Fibroblast of the aortic adventitia (primary cell): ENCODE measurements at regions not wholly inside any gene's neighbourhood (a gene's known extent, or its start where the extent isn't known, plus 50 kb on each side); places are given as distances from the start of the nearest gene placed in this dataset.

Experiments
- DNase-seq: peaks from one replicate; pipeline ENCODE4 v3.0.0-alpha.2; 2010; ENCODE audit warnings: low read depth
- H3K4me3 ChIP-seq: 2 replicates; pipeline ENCODE4 v1.5.1; 2011; ENCODE audit warnings: low read depth, mild to moderate bottlenecking, control low read depth, low read length, moderate library complexity
- CTCF ChIP-seq: IDR thresholded peaks from 2 replicates; pipeline ENCODE4 v1.5.1; 2011; ENCODE audit warnings: mild to moderate bottlenecking, low read length, control low read depth, inconsistent platforms; ENCODE audit not compliant: insufficient read depth

- TF ChIP-seq CTCF = no peak
- no peak overlapping the region for H3K4me3 ChIP-seq
- no peak for DNase-seq
These were observed 419.9 kb downstream of the SPRY1 start for GRCh38 chr4:123816462-123816861.

- DNase-seq = no peak
- H3K4me3 ChIP-seq = no peak overlapping the region
- no peak for TF ChIP-seq CTCF
These were observed 420.6 kb downstream of the SPRY1 start for GRCh38 chr4:123817025-123817688.

- H3K4me3 ChIP-seq = no peak overlapping the region
- no peak for TF ChIP-seq CTCF
- peak; percentile 24 for DNase-seq
These were observed 422.9 kb downstream of the SPRY1 start for GRCh38 chr4:123819362-123820035.

- no peak for TF ChIP-seq CTCF
- H3K4me3 ChIP-seq = no peak overlapping the region
- DNase-seq = peak; percentile 17
These were observed 425.3 kb downstream of the SPRY1 start for GRCh38 chr4:123821861-123822260.

- no peak overlapping the region for H3K4me3 ChIP-seq
- TF ChIP-seq CTCF = no peak
- DNase-seq = no peak
These were observed 425.8 kb downstream of the SPRY1 start for GRCh38 chr4:123822353-123822752.

- H3K4me3 ChIP-seq = no peak overlapping the region
- no peak for TF ChIP-seq CTCF
- no peak for DNase-seq
These were observed 426.6 kb downstream of the SPRY1 start for GRCh38 chr4:123823244-123823643.
